GM12873 (cell line): ENCODE measurements at regions not wholly inside any gene's neighbourhood (a gene's known extent, or its start where the extent isn't known, plus 50 kb on each side); places are given as distances from the start of the nearest gene placed in this dataset.

ENCODE experiments used
- CTCF ChIP-seq: IDR thresholded peaks from 2 replicates; pipeline ENCODE4 v1.5.1; 2012; ENCODE audit warnings: low read depth, mild to moderate bottlenecking, moderate library complexity, low read length, control low read depth; ENCODE audit not compliant: insufficient read depth; ENCODE audit errors: missing control alignments

GRCh38 chr5:88948746-88949600, 66.0 kb upstream of the MEF2C start:
- TF ChIP-seq CTCF = no peak

- TF ChIP-seq CTCF = no peak
Measured at GRCh38 chr5:88944751-88945531, 62.0 kb upstream of the MEF2C start.

- no peak for TF ChIP-seq CTCF
Measured at GRCh38 chr5:88941581-88941980, 58.6 kb upstream of the MEF2C start.

- TF ChIP-seq CTCF = no peak
Measured at GRCh38 chr5:88940713-88941112, 57.7 kb upstream of the MEF2C start.

- no peak for TF ChIP-seq CTCF
Measured at GRCh38 chr5:88939300-88939699, 56.3 kb upstream of the MEF2C start.

- TF ChIP-seq CTCF = no peak
Measured at GRCh38 chr5:88938488-88938887, 55.5 kb upstream of the MEF2C start.

- no peak for TF ChIP-seq CTCF
Measured at GRCh38 chr5:88937406-88937805, 54.4 kb upstream of the MEF2C start.
